NCI-H1930 (cell line): ENCODE measurements at regions not wholly inside any gene's neighbourhood (a gene's known extent, or its start where the extent isn't known, plus 50 kb on each side); places are given as distances from the start of the nearest gene placed in this dataset.
"Not testable (repeated sequence)": the region's sequence is repeated elsewhere in the genome, so short reads cannot be mapped to it uniquely, and the experiment has no call there.

ENCODE experiments used
- DNase-seq, 2 experiments: peaks; one replicate each; lab custom pipeline; 2025; lab: John Stamatoyannopoulos, UW

DNA sequence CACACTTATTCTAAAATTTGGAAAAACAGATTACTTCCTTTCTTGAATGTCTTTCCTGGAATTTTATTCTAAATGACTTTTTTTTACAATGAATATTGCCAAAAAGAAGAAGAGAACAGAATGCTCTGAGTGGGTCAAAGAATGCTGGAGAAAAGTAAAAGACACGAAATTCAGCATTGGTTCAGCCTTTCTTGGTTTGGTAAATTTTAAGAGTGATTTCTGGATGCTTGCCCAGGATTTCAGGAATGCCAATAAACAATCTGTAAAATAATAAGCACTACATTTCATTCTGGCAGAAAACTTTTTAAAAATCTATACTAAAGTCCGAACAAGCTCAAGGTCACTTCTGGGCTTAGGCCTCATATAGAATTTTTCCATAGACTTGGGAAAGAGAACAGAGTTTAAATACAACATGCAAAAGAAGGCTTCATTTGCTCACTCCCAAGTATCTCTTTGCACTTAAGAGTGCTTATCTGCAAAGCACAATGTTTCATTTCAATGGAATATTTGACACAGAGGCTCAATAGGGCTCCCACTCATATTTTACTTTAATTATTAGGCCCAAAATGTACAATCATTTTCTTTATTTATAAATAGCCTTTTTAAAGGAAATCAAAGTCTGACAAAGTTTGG is 359.5 kb upstream of the ANKRD30A start:
- DNase-seq, result no peak

DNA sequence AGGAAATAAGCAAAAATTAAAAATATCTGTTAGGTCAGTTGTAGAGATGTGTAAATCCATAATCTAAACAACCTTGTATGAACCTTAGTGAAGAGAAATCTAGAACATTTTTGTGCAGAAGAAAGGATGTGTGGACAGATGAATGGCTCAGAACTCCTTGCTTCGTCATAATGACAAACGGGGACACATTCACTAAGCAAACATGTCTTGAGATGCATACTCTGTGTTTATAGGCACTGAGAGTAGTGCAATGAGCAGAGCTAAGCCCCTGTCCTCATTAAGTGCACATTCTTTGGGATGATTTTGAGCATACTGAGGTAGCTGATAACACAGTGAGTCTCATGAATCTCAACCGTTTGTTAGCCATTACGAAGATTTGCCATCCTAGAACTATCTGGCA is 360.6 kb upstream of the ANKRD30A start:
- no peak for DNase-seq

DNA sequence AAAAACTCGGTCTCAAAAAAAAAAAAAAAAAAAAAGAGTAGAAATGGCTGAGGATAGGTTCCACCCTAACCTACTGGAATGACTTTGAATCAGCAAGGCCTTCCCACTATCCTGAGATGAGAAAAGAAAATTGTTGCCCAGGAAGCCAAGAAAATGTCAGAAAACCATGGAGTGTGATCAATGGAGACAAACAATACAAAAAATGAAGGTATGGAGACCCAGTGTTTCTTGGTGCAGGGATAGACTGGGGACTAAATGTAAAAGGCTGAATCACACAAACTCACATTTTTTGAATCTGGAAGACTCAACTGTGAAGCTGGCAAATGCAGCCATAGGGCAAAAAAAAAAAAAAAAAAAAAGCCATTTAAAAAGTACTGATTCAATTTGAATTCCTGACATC is 364.3 kb upstream of the ANKRD30A start:
- no peak for DNase-seq

DNA sequence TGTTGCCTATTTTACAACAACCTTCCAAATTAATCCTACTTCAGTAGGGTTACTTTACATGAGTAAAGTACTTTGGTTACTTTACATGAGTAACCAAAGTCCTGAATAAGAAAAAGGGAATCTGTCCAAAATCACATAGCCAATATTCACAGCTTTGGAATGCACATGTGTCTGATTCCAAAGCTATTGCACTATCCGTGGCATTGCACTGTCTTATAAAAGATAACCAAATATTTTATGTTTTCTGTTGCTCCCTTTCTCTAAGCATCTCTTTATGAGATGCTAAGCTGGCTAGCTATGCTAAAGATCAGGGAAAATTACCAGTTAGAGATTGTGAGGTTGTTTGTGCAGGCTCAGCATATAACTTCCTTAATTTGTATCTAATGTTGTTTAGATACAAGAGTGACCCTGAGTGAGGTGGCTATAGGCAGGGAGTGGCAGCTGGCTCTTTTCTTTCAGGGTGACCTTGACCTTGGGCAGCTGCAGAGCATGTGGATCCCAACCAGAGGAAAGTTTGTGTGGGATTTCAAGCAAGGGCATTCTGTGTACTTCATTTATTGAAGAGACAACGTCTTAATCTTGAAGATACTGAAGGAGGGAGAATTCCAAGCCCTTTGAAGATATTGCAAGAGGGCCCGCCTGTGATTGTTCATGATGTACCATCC is 366.1 kb upstream of the ANKRD30A start:
- DNase-seq, result no peak

DNA sequence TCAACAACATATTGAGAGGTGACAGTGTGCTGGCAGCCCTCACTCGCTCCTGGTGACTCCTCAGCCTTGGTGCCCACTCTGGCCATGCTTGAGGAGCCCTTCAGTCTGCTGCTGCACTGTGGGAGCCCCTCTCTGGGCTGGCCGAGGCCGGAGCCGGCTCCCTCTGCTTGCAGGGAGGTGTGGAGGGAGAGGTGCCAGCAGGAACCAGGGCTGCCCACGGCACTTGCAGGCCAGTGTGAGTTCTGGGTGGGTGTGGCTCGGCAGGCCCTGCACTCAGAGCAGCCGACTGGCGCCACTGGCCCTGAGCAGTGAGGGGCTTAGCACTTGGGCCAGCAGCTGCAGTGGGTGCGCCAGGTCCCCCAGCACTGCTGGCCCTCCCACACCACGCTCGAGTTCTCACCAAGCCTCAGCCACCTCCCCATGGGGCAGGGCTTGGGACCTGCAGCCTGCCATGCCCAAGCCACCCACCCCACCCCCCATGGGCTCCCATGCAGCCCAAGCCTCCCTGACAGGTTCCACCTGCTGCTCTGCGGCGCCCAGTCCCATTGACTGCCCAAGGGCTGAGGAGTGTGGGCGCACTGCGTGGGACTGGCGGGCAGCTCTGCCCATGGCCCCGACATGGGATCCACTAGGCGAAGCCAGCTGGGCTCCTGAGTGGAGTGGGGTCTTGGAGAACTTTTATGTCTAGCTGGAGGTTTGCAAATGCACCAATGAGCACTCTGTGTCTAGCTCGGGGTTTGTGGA is 377.1 kb upstream of the ANKRD30A start:
- DNase-seq, result no peak

DNA sequence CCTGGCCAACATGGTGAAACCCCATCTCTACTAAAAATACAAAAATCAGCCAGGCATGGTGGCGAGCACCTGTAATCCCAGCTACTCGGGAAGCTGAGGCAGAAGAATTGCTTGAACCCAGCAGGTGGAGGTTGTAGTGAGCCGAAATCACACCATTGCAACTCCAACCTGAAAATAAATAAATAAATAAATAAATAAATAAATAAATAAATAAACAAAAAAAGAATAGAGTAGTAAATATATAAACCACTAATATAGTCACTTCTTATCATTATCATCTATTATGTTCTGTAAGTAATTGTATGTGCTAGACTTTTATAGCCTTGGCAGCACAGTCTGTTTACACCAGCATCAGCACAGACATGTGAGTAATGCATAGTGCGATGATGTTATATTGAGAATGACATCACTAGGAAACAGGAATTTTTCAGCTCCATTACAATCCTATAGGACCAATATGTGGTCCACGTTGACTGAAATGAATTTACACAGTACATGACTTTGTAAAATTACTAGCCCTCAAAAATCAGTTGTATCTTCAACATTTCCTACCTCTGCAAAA is 385.4 kb upstream of the ANKRD30A start:
- no peak for DNase-seq

DNA sequence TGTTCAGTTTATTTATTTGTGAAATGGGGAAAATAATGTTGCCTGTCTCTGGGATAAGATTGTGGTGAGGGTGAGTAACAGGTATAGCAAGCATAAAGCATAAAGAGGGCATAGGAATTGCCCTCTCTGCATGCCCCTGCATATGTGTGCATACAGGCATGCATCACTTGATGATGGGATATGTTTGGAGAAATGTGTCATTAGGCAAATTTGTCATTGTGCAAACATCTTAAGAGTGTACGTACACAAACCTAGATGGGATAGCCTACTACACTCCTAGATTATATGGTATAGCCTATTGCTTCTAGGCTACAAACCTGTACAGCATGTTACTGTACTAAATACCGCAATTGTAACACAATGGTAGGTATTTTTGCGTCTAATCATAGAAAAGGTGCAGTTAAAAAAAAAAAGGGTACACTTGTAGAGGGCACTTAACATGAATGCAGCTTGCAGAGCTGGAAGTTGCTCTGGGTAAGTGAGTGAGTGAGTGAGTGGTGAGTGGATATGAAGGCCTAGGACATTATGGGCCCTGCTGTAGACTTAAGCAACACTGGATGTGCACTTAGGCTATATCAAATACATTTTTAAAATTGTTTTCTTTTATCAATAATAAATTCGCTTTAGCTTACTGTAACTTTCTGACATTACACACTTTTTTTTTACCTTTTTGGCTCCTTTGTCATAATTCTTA is 386.5 kb upstream of the ANKRD30A start:
- no peak for DNase-seq

DNA sequence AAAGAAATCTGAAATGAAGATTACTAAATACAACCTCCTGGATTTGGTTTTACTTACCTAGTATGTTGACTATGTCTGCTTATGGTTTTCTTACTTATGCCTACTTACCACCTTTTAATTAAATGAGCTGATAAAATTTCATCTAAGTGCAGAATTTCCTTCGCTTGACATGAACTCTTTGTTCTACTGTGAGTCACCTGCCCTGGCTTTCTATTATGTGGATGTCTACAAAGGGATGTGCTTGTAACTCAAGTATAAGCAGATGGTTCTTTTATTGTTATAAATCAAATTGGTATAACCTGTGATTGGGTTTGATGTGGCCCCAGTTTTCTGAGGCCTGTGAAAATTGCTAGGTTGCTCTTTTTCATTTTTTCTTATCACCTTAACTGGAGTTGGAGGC is 389.1 kb upstream of the ANKRD30A start:
- DNase-seq, result no peak

DNA sequence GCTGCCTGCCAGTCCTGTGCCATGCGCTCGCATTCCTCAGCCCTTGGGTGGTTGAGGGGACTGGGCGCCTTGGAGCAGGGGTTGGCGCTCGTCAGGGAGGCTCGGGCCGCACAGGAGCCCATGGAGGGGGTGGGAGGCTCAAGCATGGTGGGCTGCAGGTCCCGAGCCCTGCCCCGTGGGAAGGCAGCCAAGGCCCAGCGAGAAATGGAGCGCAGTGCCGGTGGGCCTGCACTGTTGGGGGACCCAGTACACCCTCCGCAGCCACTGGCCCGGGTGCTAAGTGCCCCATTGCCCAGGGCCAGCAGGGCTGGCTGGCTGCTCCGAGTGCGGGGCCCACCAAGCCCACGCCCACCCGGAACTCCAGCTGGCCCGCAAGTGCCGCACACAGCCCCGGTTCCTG is 390.8 kb upstream of the ANKRD30A start:
- not testable (repeated sequence) for DNase-seq

DNA sequence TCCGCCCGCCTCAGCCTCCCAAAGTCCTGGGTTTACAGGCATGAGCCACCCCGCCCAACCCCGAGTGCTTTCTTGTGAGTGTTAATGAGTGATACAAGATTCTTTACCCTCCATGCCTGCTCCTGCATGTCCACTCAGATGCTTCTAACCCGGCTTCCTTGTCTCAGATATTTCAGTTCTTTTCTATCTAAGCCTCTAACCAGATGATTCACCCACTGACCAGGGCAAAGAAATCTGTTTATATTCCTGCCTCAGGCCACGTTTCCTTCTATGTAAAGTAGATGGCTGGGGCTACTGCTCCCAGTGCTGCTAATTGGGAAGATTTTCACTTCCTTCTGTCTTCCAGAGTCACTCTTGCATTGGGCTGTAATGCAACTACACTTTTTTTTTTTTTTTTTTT is 395.1 kb upstream of the ANKRD30A start:
- no peak for DNase-seq

DNA sequence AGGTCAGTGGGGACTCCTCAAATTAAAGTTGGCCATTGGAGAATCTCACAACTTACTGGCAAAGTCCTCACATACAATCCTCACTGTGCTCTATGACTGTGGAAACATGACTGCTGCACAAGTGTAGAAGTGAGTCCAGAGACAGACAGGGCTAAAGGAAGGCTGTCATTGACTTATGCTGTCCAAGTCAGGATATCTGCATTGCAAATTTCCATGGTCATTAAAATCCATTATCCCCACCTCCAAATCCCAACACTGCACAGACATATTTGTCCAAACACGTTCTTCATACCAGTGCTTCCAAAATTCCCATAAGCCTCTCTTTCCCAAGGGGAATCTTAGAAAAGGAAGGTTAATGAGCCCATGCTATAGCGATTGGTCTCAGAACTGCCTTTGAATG is 396.8 kb upstream of the ANKRD30A start:
- no peak for DNase-seq

DNA sequence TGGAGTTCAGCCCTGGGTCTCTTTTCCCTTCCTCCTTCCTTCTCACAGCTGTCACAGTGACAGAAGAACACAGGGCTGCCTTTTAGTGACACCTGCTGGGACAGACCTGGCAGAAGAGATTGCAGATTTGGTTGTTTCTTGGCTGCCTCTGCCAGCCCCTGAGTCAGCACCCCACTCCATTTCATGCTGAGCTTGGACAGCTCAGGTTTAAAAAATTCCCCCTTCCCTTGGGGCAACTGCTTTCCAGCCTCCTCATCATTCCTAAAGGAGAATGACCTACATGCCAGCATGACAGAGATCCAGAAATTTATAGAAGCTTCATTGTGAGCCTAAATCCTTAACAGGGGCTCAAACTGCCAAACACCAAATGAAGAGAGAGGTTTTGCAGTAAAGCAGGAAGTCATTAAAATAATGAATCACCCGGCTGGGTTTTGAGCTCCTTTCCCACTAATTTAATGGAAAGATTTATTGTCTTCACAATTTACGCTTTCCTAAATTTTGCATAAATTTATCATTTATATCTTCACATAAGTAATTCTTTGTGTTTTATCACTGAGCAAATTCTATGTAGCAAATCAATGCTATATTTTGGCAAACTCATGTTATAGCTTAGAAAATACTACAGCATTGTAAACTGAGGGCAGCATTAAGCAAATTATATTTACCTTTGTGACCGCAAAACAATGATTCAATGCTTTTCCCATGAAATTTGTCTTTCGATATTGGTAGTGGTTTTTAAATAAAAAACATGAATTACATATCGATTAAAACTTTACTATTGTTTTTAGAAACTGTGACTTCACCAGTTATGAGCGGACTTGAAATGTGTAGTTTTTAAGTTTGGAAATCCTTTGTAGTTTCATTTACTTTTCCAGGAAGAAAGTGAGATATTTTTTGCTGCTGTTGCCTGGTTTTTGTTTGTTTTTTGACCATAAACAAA is 399.5 kb upstream of the ANKRD30A start:
- peak; percentile 3 to 11 for DNase-seq

DNA sequence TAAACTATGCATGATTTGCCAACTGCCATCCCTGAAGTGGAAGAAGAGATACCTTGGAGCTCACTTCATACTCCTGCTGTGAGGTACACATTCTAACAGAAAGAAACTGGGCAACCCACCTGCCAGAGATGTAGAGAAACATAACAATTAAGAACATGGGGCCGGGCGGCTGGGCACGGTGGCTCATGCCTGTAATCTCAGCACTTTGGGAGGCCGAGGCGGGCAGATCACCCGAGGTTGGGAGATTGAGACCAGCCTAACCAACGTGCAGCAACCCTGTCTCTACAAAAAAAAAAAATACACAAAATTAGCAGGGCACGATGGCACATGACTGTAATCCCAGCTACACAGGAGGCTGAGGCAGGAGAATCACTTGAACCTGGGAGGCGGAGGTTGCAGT is 402.6 kb upstream of the ANKRD30A start:
- DNase-seq, result no peak

DNA sequence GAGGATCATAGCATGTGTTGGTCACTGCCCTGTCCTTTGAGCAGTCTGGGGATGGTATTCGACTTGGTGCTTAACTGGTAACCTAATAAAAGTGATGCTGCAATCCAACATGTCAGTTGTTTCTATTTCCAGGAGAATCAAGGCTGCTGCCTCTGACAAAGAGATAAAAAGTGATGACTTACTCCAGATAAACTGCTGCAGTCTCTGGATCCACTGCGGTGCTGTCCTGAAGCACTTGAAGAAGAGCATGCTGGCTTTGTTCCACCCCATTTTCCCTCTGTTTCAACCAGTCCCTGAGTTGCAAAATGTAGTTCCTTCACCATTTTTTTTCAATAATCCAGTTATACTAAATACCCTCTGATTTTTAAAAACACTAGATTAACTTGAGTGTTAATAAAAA is 403.5 kb upstream of the ANKRD30A start:
- DNase-seq, result no peak

DNA sequence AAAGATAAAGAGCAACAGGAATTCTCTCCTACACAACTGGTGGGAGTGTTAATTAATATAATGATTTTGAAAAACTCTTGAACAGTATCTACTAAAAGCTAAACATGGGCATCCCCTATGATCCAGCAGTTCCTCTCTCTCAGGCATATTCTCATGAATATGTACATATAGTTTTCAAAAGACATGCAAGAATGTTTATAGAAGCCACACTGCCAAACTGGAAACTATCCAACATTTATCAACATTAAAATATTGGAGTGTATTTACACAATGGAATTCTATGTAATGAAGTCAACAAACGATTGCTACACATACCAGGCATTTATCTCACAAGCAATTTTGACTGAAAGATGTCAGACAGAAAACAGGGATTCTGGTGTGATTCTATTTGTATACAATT is 404.5 kb upstream of the ANKRD30A start:
- no peak for DNase-seq

DNA sequence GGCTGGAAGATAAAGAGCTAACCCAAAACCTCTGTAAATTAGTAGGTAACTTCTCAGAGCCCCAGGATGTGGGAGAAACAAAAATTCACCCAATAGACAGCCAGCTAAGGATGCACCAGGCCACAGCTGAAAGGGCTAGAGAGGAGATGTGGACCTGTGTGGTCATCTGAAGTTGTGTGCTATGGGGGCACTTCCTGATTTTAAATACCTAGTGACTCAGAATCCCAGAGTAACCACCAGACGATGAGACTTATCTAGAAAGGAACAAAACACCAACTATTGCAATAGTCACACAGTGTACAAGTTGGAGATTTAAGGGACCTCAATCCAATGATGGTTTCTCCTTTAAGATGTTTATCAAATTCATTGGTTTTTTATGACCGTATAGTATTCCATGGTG is 408.3 kb upstream of the ANKRD30A start:
- DNase-seq, result no peak

DNA sequence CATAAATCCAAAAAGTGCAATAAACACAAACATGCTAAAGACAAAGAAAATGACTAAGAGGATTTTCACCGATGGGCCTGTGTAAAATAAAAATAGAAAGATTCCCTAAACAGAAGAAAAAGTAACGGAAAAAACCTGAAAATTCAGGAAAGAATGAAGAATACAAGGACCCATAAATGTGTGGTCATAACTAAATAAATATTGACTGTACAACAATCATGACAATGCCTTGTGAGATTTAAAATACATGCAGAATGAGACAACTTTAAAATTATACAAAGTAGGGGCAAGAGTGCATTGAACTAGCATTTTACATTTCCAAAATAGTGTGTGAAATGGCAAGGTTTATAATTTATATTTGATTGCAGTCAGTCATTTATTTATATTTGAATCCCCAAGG is 409.1 kb upstream of the ANKRD30A start:
- no peak for DNase-seq

DNA sequence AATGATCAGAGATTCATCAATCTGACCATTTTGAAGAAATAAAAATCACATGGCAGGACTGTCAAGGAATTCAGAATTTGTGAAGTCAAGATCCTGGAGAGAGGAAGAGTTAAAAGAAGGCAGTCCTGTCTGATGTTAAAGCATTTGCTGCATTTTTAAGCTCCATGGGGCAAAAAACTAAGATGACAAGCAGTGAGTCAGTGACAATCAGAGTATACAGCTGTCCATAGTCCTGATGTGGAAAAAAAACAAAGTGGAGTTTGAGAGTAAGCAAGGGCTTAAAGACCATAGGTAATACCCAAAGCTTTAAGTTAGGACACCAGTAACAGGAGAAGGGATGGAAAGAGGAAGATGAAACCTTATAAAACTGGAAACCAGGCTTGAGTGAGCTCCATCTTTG is 412.7 kb upstream of the ANKRD30A start:
- no peak for DNase-seq

DNA sequence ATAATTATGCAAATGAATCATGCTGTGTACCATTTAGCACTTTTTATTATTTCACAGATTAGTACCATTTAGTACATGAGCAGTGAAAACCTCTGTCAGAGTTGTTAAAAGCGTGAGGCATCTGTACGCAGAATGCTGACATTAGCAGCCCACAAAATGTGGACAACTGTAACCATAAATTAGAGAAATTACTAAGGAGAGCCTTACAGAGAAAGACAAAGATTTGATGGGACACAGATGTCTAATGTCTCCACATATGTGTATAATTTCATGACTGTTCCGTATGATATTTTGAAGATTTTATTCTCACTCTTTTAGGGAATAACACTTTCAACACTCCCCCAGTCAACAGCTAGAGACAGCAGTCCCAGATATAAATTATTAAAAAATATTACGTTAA is 414.0 kb upstream of the ANKRD30A start:
- DNase-seq, result no peak

DNA sequence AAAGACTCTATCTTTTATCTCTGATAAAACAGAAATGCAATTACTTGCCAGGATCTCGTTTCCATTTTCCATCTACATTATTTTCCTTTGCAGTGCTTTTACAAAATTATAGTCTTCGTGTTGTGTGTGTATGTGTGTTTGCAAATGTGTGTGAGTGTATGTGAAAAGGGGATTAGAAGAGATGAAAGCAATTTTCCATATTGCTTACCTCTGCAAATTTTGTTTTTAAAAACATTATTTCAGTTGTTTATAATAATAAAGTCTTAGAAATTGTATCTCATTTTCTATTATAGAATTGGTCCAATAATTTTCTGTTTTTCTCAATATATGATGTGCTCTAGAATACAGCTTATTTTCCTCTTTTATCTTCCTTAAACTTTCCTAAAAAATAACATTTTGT is 421.3 kb upstream of the ANKRD30A start:
- no peak for DNase-seq

DNA sequence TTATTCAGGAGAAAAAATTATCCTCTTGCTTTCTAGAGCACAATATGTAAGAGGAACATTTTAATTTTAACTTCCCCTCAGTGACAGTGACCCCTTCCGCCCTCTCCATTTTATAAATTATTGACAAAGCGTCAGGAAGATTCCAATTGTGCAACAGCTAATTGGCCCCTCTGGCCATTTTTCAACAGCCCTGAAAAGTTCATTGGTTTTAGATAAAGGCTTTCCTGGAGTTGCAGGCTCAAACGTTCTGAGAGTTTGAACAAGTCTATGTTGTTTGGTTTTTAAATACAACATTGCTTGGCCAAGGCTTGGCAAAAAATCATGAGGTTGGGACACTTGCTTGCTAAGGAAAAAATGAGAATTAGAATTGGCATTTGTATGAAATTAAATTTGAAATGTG is 422.2 kb upstream of the ANKRD30A start:
- DNase-seq, result no peak
